ENCODE measurements at regions not wholly inside any gene's neighbourhood (a gene's known extent, or its start where the extent isn't known, plus 50 kb on each side); places are given as distances from the start of the nearest gene placed in this dataset.

GRCh38 chr1:240030236-240030635 is 61.4 kb upstream of the FMN2 start:
- DNase-seq (ENCODE audit: low read depth, low spot score): no peak

- no peak for DNase-seq (ENCODE audit: low read depth, low spot score)
Observed at GRCh38 chr1:240031009-240031408, 60.7 kb upstream of the FMN2 start.

- no peak for DNase-seq (ENCODE audit: low read depth, low spot score)
Observed at GRCh38 chr1:240031414-240031813, 60.3 kb upstream of the FMN2 start.

- DNase-seq (ENCODE audit: low read depth, low spot score): no peak
Observed at GRCh38 chr1:240033406-240033805, 58.3 kb upstream of the FMN2 start.

GRCh38 chr1:240036526-240036925 is 55.2 kb upstream of the FMN2 start:
- DNase-seq (ENCODE audit: low read depth, low spot score): no peak
